BLaER1 treated with 17β-estradiol and CSF1 and Interleukin-3, amounts not matched to agents 10 nM and 100 nM (cell line): ENCODE measurements at regions not wholly inside any gene's neighbourhood (a gene's known extent, or its start where the extent isn't known, plus 50 kb on each side); places are given as distances from the start of the nearest gene placed in this dataset.

Experiments
- H3K27ac ChIP-seq, 11 experiments: shearing (Covaris generic); formaldehyde crosslinking; 2 replicates each; pipeline ENCODE4 v1.8.1; 2022
- H3K27me3 ChIP-seq, 11 experiments: shearing (Covaris generic); formaldehyde crosslinking; 2 replicates each; pipeline ENCODE4 v1.8.1; 2022
- H3K36me3 ChIP-seq, 11 experiments: shearing (Covaris generic); formaldehyde crosslinking; 2 replicates each; pipeline ENCODE4 v1.8.1; 2022
- H3K4me1 ChIP-seq, 10 experiments: shearing (Covaris generic); formaldehyde crosslinking; 2 replicates each; pipeline ENCODE4 v1.8.1; 2022
- H3K4me2 ChIP-seq, 11 experiments: shearing (Covaris generic); formaldehyde crosslinking; 2 replicates each; pipeline ENCODE4 v1.8.1; 2022
- H3K4me3 ChIP-seq, 10 experiments: shearing (Covaris generic); formaldehyde crosslinking; 2 replicates each; pipeline ENCODE4 v1.8.1; 2022
- H3K9ac ChIP-seq, 11 experiments: shearing (Covaris generic); formaldehyde crosslinking; 2 replicates each; pipeline ENCODE4 v1.8.1; 2022
- H3K9me3 ChIP-seq, 11 experiments: shearing (Covaris generic); formaldehyde crosslinking; replicated peaks in 1 of 11; 2 replicates each; pipeline ENCODE4 v1.8.1; 2022
- H4K20me1 ChIP-seq, 11 experiments: shearing (Covaris generic); formaldehyde crosslinking; 2 replicates each; pipeline ENCODE4 v1.8.1; 2022
- Cebpa-rat ChIP-seq, 11 experiments: shearing (Covaris generic); IDR thresholded peaks; 2 replicates each; pipeline ENCODE4 v1.8.1; 2022

- Histone ChIP-seq H3K4me2 (peak overlapping the region; percentile 72 to 93 (median 87)), H3K36me3 (no peaks in the 10 kb centered on the region; a peak in 2 of 22 replicates), H3K27ac (peak overlapping the region; percentile 51 to 95 (median 83); a peak in 21 of 22 replicates), H3K27me3 (no peaks in the 10 kb centered on the region), H3K9ac (peak overlapping the region in 8 of 11 experiments; percentile 57 to 79 (median 66); a peak in 17 of 22 replicates), H3K9me3 (peaks cover 12 to 28% (median 17%) of the 10 kb centered on the region in 11 experiments; a peak in 20 of 22 replicates), H3K4me3 (no peak overlapping the region; a peak in 1 of 20 replicates), H4K20me1 (no peaks in the 10 kb centered on the region), H3K4me1 (peaks cover 21 to 87% (median 76%) of the 10 kb centered on the region in 10 experiments)
- peak in 3 of 11 experiments; percentile 11 to 67 (median 24); a peak in 3 of 22 replicates for TF ChIP-seq Cebpa-rat (IDR thresholded peaks at IDR 0.05)
Observed at GRCh38 chr13:40445557-40445990, 220.9 kb downstream of the FOXO1 start.

DNA sequence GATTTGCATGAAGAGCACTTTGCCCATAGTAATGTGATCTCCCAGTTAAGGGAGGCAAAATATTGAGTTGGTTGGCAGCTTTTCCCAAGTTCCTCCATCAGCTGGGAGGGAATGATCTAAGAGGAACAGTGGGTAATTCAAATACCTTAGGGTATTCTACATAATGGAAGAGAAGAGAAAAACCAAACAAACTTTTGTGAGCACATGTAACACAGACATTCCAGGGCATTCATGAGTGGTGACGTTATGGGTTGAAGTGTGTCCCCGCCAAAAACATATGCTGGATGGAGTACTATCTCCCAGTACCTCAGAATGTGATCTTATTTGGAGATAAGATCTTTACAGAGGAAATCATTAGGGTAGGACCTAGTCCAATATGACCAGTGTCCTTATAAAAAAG, 220.1 kb downstream of the FOXO1 start:
- Histone ChIP-seq H3K9me3 (peaks cover 12 to 33% (median 17%) of the 10 kb centered on the region in 11 experiments; a peak in 20 of 22 replicates), H3K36me3 (no peaks in the 10 kb centered on the region; a peak in 2 of 22 replicates), H3K4me3 (no peak overlapping the region; a peak in 1 of 20 replicates), H3K9ac (peak overlapping the region in 7 of 11 experiments; percentile 28 to 70 (median 60); a peak in 10 of 22 replicates), H3K27me3 (no peaks in the 10 kb centered on the region), H3K4me1 (peaks cover 21 to 87% (median 75%) of the 10 kb centered on the region in 10 experiments), H3K4me2 (peak overlapping the region; percentile 45 to 93 (median 84)), H4K20me1 (no peaks in the 10 kb centered on the region), H3K27ac (peak overlapping the region; percentile 18 to 95 (median 83); a peak in 20 of 22 replicates)
- TF ChIP-seq Cebpa-rat (IDR thresholded peaks at IDR 0.05): no peak

DNA sequence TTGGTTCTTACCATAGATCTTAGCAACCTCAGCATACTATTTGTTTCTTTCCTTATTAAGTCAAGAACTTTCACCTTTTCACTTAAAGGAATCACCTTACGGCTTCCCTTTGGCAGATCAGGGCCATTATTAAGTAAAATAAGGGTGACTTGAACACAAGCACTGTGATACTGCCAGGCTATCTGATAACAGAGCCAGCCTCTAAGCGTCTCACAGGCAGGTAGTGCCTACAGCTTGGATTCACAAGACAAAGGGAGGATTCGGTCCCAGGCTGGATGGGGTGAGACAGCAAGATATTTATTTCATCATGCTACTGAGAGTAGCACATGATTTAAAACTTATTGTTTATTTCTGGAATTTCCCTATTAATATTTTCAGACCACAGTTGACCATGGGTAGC, 218.6 kb downstream of the FOXO1 start:
- H3K4me1 ChIP-seq: peaks cover 33 to 87% (median 77%) of the 10 kb centered on the region in 10 experiments
- no peak overlapping the region for H3K4me3 ChIP-seq
- peaks cover 12 to 33% (median 17%) of the 10 kb centered on the region in 11 experiments; a peak in 20 of 22 replicates for H3K9me3 ChIP-seq
- no peaks in the 10 kb centered on the region for H4K20me1 ChIP-seq
- H3K36me3 ChIP-seq: no peaks in the 10 kb centered on the region; a peak in 2 of 22 replicates
- TF ChIP-seq Cebpa-rat (IDR thresholded peaks at IDR 0.05): no peak
- H3K9ac ChIP-seq: no peak overlapping the region
- no peaks in the 10 kb centered on the region for H3K27me3 ChIP-seq
- H3K27ac ChIP-seq: peak overlapping the region in 7 of 11 experiments; percentile 8 to 67 (median 42); a peak in 10 of 22 replicates
- H3K4me2 ChIP-seq: peak overlapping the region in 8 of 11 experiments; percentile 11 to 49 (median 34); a peak in 12 of 22 replicates

DNA sequence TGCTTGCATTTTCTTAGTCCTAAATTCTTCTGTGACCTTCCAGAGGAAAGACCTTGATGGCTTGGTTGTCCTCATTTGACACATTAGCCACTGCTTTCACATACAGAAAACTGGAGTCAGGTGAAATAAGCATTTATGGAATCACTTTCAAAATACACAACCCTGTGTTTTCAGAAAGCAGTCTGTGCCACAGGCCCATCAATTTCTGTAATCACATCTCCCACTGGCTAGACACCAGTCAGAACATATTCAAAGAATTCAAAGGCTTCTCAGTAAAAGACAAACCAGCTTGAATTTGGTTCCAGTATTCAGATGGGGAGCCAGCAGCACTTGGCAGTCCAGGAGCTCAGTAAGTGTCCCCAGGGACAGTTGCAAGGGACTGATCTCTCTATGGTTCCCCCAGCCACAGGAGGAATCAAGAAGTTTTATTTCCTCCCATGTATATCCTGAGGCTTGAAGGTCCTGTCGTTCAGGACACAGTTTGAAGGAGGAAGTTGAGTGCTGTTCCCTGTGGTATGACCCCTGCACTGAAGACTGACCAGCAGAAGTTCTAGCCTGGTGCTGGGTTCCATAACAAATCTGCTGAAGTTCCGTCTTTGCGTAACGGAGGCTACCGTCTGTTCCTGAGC, 214.3 kb downstream of the FOXO1 start:
- Histone ChIP-seq H3K36me3 (no peaks in the 10 kb centered on the region; a peak in 2 of 22 replicates), H3K4me2 (peak overlapping the region; percentile 32 to 73 (median 60)), H3K27me3 (no peaks in the 10 kb centered on the region), H3K9ac (peak overlapping the region in 3 of 11 experiments; percentile 6 to 16 (median 7); a peak in 2 of 22 replicates), H3K4me3 (no peak overlapping the region), H3K9me3 (peaks cover 12 to 24% (median 19%) of the 10 kb centered on the region in 11 experiments; a peak in 20 of 22 replicates), H3K4me1 (peaks cover 22 to 63% (median 47%) of the 10 kb centered on the region in 10 experiments), H4K20me1 (no peaks in the 10 kb centered on the region), H3K27ac (peak overlapping the region in 8 of 11 experiments; percentile 1 to 44 (median 28); a peak in 12 of 22 replicates)
- no peak for TF ChIP-seq Cebpa-rat (IDR thresholded peaks at IDR 0.05)

DNA sequence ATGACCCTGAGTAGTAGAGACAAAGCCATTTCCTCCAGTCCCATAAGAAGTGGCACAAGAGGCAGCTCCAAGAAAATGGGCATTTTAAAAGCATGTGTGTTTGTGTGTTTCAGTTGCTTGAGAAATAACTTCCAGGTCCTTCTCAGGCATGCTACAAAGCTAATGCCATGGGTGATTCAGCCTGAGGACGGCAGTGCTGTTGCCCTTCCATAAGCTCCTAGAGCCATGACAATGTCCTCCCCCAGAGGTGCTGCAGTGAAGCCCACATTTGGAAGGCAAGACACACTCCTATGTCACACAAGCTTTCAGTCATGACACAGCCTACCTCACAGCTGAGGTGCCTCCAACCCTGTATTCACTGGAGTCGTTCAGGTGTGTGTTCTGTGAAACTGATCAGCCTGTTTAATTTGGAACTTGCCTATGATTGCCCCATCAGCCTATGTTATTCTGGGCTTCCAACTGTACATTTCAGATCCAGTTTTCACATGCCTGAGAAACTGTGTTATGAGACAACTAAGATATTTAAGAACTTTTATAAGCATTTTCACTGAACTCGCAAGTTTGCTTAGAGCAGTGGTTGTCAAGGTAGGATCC, 213.6 kb downstream of the FOXO1 start:
- peaks cover 12 to 24% (median 19%) of the 10 kb centered on the region in 11 experiments; a peak in 20 of 22 replicates for H3K9me3 ChIP-seq
- no peaks in the 10 kb centered on the region for H3K27me3 ChIP-seq
- no peaks in the 10 kb centered on the region for H4K20me1 ChIP-seq
- 0 out of 22 replicates have a peak overlapping the region, but pooled peaks of 2 of the 11 experiments have one; percentile 7 to 16 for H3K9ac ChIP-seq
- H3K4me3 ChIP-seq: no peak overlapping the region
- TF ChIP-seq Cebpa-rat (IDR thresholded peaks at IDR 0.05): no peak
- H3K4me1 ChIP-seq: peaks cover 22 to 58% (median 44%) of the 10 kb centered on the region in 10 experiments
- peak overlapping the region; percentile 32 to 73 (median 60) for H3K4me2 ChIP-seq
- no peaks in the 10 kb centered on the region; a peak in 2 of 22 replicates for H3K36me3 ChIP-seq
- peak overlapping the region in 8 of 11 experiments; percentile 1 to 44 (median 28); a peak in 12 of 22 replicates for H3K27ac ChIP-seq

DNA sequence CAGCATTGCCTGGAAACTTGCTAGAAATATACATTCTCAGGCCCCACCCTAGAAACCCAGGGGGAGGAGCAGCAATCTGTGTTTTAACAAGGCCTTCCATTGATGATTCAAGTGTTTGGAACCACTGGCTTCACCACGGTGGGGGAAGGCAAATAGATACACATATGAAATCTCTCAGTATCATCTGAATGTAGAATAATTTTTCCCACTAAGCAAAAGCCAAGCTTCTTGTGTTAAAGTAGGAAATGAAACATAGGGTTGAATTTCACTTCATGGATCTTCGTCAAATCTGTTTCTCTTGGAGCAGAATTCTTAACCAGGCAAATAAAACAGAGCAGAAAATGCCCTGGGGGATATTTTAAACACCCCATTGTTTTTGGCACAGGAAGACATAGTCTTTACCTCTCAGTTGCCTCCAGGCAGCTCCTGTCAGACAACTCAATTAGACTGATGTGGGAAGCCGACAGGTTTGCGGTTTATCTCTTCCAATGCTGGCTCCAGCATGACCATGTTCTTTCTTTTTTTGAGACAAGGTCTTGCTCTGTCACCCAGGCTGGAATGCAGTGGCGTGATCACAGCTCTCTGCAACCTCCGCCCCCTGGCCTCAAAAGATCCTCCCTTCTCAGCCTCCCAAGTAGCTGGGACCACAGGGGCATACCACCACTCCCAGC, 213.0 kb downstream of the FOXO1 start:
- Histone ChIP-seq H3K27me3 (no peaks in the 10 kb centered on the region), H3K9me3 (peaks cover 12 to 24% (median 19%) of the 10 kb centered on the region in 11 experiments; a peak in 20 of 22 replicates), H3K4me3 (no peak overlapping the region), H3K27ac (peak overlapping the region in 4 of 11 experiments; percentile 12 to 37 (median 28); a peak in 5 of 22 replicates), H3K9ac (no peak overlapping the region), H3K36me3 (no peaks in the 10 kb centered on the region; a peak in 2 of 22 replicates), H3K4me1 (peaks cover 22 to 51% (median 37%) of the 10 kb centered on the region in 10 experiments), H3K4me2 (peak overlapping the region; percentile 32 to 73 (median 60)), H4K20me1 (no peaks in the 10 kb centered on the region)
- TF ChIP-seq Cebpa-rat (IDR thresholded peaks at IDR 0.05): no peak

- Histone ChIP-seq H3K27me3 (no peaks in the 10 kb centered on the region), H3K4me1 (peaks cover 22 to 29% (median 25%) of the 10 kb centered on the region in 10 experiments), H3K36me3 (no peaks in the 10 kb centered on the region), H3K9me3 (peaks cover 0 to 5% (median 0%) of the 10 kb centered on the region in 11 experiments; a peak in 1 of 22 replicates), H3K4me3 (no peak overlapping the region), H4K20me1 (no peaks in the 10 kb centered on the region), H3K9ac (no peak overlapping the region), H3K4me2 (peak overlapping the region in 2 of 11 experiments; percentile 7 to 30; a peak in 2 of 22 replicates), H3K27ac (no peak overlapping the region)
- no peak for TF ChIP-seq Cebpa-rat (IDR thresholded peaks at IDR 0.05)
Observed at GRCh38 chr13:40456397-40456953, 210.0 kb downstream of the FOXO1 start.

DNA sequence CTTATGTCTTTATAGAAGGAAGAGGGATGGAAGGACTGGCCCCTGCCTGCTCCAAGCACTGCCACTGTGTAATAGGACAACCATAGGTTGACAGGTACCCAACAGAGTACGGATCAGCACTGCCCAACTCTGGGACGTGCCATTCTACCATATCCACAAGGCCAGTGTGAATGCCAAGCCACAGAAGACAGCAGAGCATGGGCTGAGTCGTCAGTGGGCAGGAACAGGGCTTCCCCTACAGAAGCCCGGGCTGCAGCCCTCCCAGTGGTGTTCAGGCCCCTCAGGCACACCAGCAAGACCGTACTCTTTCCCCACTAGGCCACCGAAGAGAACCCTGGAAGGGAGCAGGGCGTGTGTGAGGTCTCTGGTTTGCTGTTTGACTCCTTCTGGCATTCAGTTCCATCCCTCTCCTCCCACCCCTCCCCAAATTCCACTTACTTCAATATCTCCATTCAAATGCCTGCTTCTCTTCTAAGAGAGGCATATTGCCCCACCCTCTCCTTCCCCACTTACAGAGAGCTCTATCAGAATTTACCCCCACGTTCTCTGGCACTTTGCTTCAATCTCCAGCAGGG, 209.4 kb downstream of the FOXO1 start:
- Histone ChIP-seq H3K27ac (no peak overlapping the region), H3K4me2 (peak overlapping the region in 1 of 11 experiments; percentile 7; a peak in 2 of 22 replicates), H3K9me3 (peaks cover 0 to 5% (median 0%) of the 10 kb centered on the region in 11 experiments; a peak in 1 of 22 replicates), H3K36me3 (no peaks in the 10 kb centered on the region), H4K20me1 (no peaks in the 10 kb centered on the region), H3K9ac (no peak overlapping the region), H3K27me3 (no peaks in the 10 kb centered on the region), H3K4me3 (no peak overlapping the region), H3K4me1 (peaks cover 18 to 24% (median 19%) of the 10 kb centered on the region in 10 experiments)
- no peak for TF ChIP-seq Cebpa-rat (IDR thresholded peaks at IDR 0.05)
